DOHH2 (cell line): ENCODE measurements at regions not wholly inside any gene's neighbourhood (a gene's known extent, or its start where the extent isn't known, plus 50 kb on each side); places are given as distances from the start of the nearest gene placed in this dataset.
A peak's percentile ranks its signal among the peaks of the same experiment; 100 is the strongest.
"Not testable (repeated sequence)": the region's sequence is repeated elsewhere in the genome, so short reads cannot be mapped to it uniquely, and the experiment has no call there.

Experiments used
- H3F3A ChIP-seq: fragments of 200-600 bp; sonication (generic), shearing (Covaris generic); 2 replicates; pipeline ENCODE4 v1.6.0; 2016; ENCODE audit warnings: antibody characterized with exemption, mild to moderate bottlenecking; ENCODE audit not compliant: control insufficient read depth, insufficient read depth
- H3K27ac ChIP-seq: fragments of 200-600 bp; sonication (generic); 2 replicates; pipeline ENCODE4 v1.5.1; 2014; ENCODE audit warnings: low read depth, mild to moderate bottlenecking, low read length, moderate library complexity
- H3K27me3 ChIP-seq: fragments of 200-600 bp; sonication (generic); 2 replicates; pipeline ENCODE4 v1.6.1; 2014; ENCODE audit warnings: mild to moderate bottlenecking, low read length, mixed read lengths; ENCODE audit not compliant: control insufficient read depth
- H3K36me3 ChIP-seq: fragments of 200-600 bp; sonication (generic); 2 replicates; pipeline ENCODE4 v1.6.1; 2014; ENCODE audit warnings: mild to moderate bottlenecking, low read length, moderate library complexity, mixed read lengths; ENCODE audit not compliant: control insufficient read depth
- H3K4me1 ChIP-seq: fragments of 200-600 bp; sonication (generic); 2 replicates; pipeline ENCODE4 v1.6.1; 2014; ENCODE audit warnings: mild to moderate bottlenecking, low read length, mixed read lengths; ENCODE audit not compliant: control insufficient read depth
- H3K4me2 ChIP-seq: fragments of 200-600 bp; sonication (generic); 2 replicates; pipeline ENCODE4 v1.6.0; 2014; ENCODE audit warnings: mild to moderate bottlenecking, low read length, moderate library complexity
- H3K4me3 ChIP-seq: fragments of 200-600 bp; sonication (generic); 2 replicates; pipeline ENCODE4 v1.5.1; 2014; ENCODE audit warnings: mild to moderate bottlenecking, low read length, mixed read lengths
- H3K79me2 ChIP-seq: fragments of 200-600 bp; sonication (generic); 2 replicates; pipeline ENCODE4 v1.6.1; 2014; ENCODE audit warnings: mild to moderate bottlenecking, low read length, mixed read lengths; ENCODE audit not compliant: control insufficient read depth
- H3K9me2 ChIP-seq: fragments of 200-600 bp; sonication (generic); replicated peaks from 2 replicates; pipeline ENCODE4 v1.6.1; 2014; ENCODE audit warnings: mild to moderate bottlenecking, low read length, mixed read lengths; ENCODE audit not compliant: control insufficient read depth
- H3K9me3 ChIP-seq: fragments of 200-600 bp; sonication (generic); 2 replicates; pipeline ENCODE4 v1.6.1; 2014; ENCODE audit warnings: antibody characterized with exemption, low read length, mixed read lengths; ENCODE audit not compliant: control insufficient read depth, insufficient read depth
- H4K20me1 ChIP-seq: fragments of 200-600 bp; sonication (generic); 2 replicates; pipeline ENCODE4 v1.6.0; 2014; ENCODE audit warnings: low read depth, mild to moderate bottlenecking, antibody characterized with exemption, low read length, moderate library complexity; ENCODE audit not compliant: control insufficient read depth, insufficient read depth
- CTCF ChIP-seq: fragments of 200-600 bp; sonication (generic); IDR thresholded peaks from one replicate; pipeline ENCODE4 v1.5.1; 2014; ENCODE audit warnings: antibody characterized with exemption, mild to moderate bottlenecking, low read depth, low read length; ENCODE audit not compliant: poor library complexity, severe bottlenecking
- EZH2phosphoT487 ChIP-seq: fragments of 200-600 bp; sonication (generic); IDR thresholded peaks from 2 replicates; pipeline ENCODE4 v1.6.1; 2017; ENCODE audit warnings: borderline replicate concordance, mild to moderate bottlenecking, antibody characterized with exemption, low read length, moderate library complexity, mixed read lengths

- H3K9me2 ChIP-seq = no peaks in the 10 kb centered on the region
- H3K4me1 ChIP-seq = peaks cover 7% of the 10 kb centered on the region
- H3K9me3 ChIP-seq = no peaks in the 10 kb centered on the region
- H3K4me2 ChIP-seq = no peak overlapping the region
- no peak for TF ChIP-seq EZH2phosphoT487
- no peak for TF ChIP-seq CTCF
- H3K4me3 ChIP-seq = no peak overlapping the region
- H3K36me3 ChIP-seq = no peaks in the 10 kb centered on the region
- H3K27me3 ChIP-seq = 0 out of 2 replicates have a peak, but pooled peaks cover 1% of the 10 kb centered on the region
- H4K20me1 ChIP-seq = no peaks in the 10 kb centered on the region
- H3F3A ChIP-seq = no peaks in the 10 kb centered on the region
- H3K79me2 ChIP-seq = no peaks in the 10 kb centered on the region
- H3K27ac ChIP-seq = no peak overlapping the region
Observed at GRCh38 chr11:122584670-122585069, 70.9 kb upstream of the UBASH3B start.

GRCh38 chr11:122580071-122580470 is 75.5 kb upstream of the UBASH3B start:
- H4K20me1 ChIP-seq, H3K9me2 ChIP-seq, H3F3A ChIP-seq, H3K4me3 ChIP-seq, H3K4me1 ChIP-seq, H3K4me2 ChIP-seq, H3K79me2 ChIP-seq, H3K27me3 ChIP-seq, H3K27ac ChIP-seq, H3K9me3 ChIP-seq, H3K36me3 ChIP-seq: not testable (repeated sequence)

GRCh38 chr11:122578171-122578825 is 77.2 kb upstream of the UBASH3B start:
- Histone ChIP-seq H3K27me3 (no peaks in the 10 kb centered on the region), H4K20me1 (no peaks in the 10 kb centered on the region), H3K79me2 (no peaks in the 10 kb centered on the region), H3K4me1 (peaks cover 7% of the 10 kb centered on the region), H3K9me2 (no peaks in the 10 kb centered on the region), H3F3A (no peaks in the 10 kb centered on the region), H3K4me3 (no peak overlapping the region), H3K4me2 (no peak overlapping the region), H3K27ac (no peak overlapping the region), H3K36me3 (no peaks in the 10 kb centered on the region), H3K9me3 (no peaks in the 10 kb centered on the region)
- TF ChIP-seq CTCF (peak; percentile 33), EZH2phosphoT487 (no peak)

GRCh38 chr11:122572592-122572991 is 82.9 kb upstream of the UBASH3B start:
- no peaks in the 10 kb centered on the region for H3F3A ChIP-seq
- H3K9me2 ChIP-seq = no peaks in the 10 kb centered on the region

More at GRCh38 chr11:122572592-122572991, 82.9 kb upstream of the UBASH3B start:
- Histone ChIP-seq H3K4me1 (no peaks in the 10 kb centered on the region), H3K79me2 (no peaks in the 10 kb centered on the region), H3K27me3 (0 out of 2 replicates have a peak, but pooled peaks cover 2% of the 10 kb centered on the region), H3K36me3 (no peaks in the 10 kb centered on the region), H4K20me1 (no peaks in the 10 kb centered on the region), H3K27ac (no peak overlapping the region), H3K9me3 (no peaks in the 10 kb centered on the region), H3K4me3 (no peak overlapping the region), H3K4me2 (no peak overlapping the region)
- no peak for TF ChIP-seq EZH2phosphoT487
- TF ChIP-seq CTCF = no peak
